ENCODE measurements at regions not wholly inside any gene's neighbourhood (a gene's known extent, or its start where the extent isn't known, plus 50 kb on each side); places are given as distances from the start of the nearest gene placed in this dataset.
"Not testable (repeated sequence)": the region's sequence is repeated elsewhere in the genome, so short reads cannot be mapped to it uniquely, and the experiment has no call there.

- no peak overlapping the region for H3K4me3 ChIP-seq (ENCODE audit: control insufficient read depth, low read depth, low read length)
- no peak for DNase-seq (ENCODE audit: low read depth)
- TF ChIP-seq CTCF (IDR thresholded peaks at IDR 0.05; ENCODE audit: control insufficient read depth, insufficient read depth, low read depth, low read length, missing control alignments) = no peak
These were observed 161.5 kb upstream of the CDKN2B start for GRCh38 chr9:22170556-22170955.

- no peak for DNase-seq (ENCODE audit: low read depth)
- H3K4me3 ChIP-seq (ENCODE audit: control insufficient read depth, low read depth, low read length) = no peak overlapping the region
- TF ChIP-seq CTCF (IDR thresholded peaks at IDR 0.05; ENCODE audit: control insufficient read depth, insufficient read depth, low read depth, low read length, missing control alignments) = no peak
These were observed 162.0 kb upstream of the CDKN2B start for GRCh38 chr9:22170990-22171670.

GRCh38 chr9:22171691-22172090 lies 162.6 kb upstream of the CDKN2B start:
- no peak for DNase-seq (ENCODE audit: low read depth)
- TF ChIP-seq CTCF (IDR thresholded peaks at IDR 0.05; ENCODE audit: control insufficient read depth, insufficient read depth, low read depth, low read length, missing control alignments) = no peak
- no peak overlapping the region for H3K4me3 ChIP-seq (ENCODE audit: control insufficient read depth, low read depth, low read length)

GRCh38 chr9:22173908-22174307 lies 164.8 kb upstream of the CDKN2B start:
- no peak for DNase-seq (ENCODE audit: low read depth)
- no peak overlapping the region for H3K4me3 ChIP-seq (ENCODE audit: control insufficient read depth, low read depth, low read length)
- no peak for TF ChIP-seq CTCF (IDR thresholded peaks at IDR 0.05; ENCODE audit: control insufficient read depth, insufficient read depth, low read depth, low read length, missing control alignments)

GRCh38 chr9:22175972-22176545 lies 167.0 kb upstream of the CDKN2B start:
- no peak for DNase-seq (ENCODE audit: low read depth)
- TF ChIP-seq CTCF (IDR thresholded peaks at IDR 0.05; ENCODE audit: control insufficient read depth, insufficient read depth, low read depth, low read length, missing control alignments) = no peak
- H3K4me3 ChIP-seq (ENCODE audit: control insufficient read depth, low read depth, low read length) = no peak overlapping the region

GRCh38 chr9:22181021-22181420 lies 171.9 kb upstream of the CDKN2B start:
- DNase-seq (ENCODE audit: low read depth); H3K4me3 ChIP-seq (ENCODE audit: control insufficient read depth, low read depth, low read length): not testable (repeated sequence)

- no peak overlapping the region for H3K4me3 ChIP-seq (ENCODE audit: control insufficient read depth, low read depth, low read length)
- TF ChIP-seq CTCF (IDR thresholded peaks at IDR 0.05; ENCODE audit: control insufficient read depth, insufficient read depth, low read depth, low read length, missing control alignments) = no peak
- no peak for DNase-seq (ENCODE audit: low read depth)
These were observed 180.4 kb upstream of the CDKN2B start for GRCh38 chr9:22189471-22189870.

- DNase-seq (ENCODE audit: low read depth); H3K4me3 ChIP-seq (ENCODE audit: control insufficient read depth, low read depth, low read length): not testable (repeated sequence)
These were observed 187.9 kb upstream of the CDKN2B start for GRCh38 chr9:22197000-22197399.
